Endothelial cell of umbilical vein (primary cell): ENCODE measurements at regions not wholly inside any gene's neighbourhood (a gene's known extent, or its start where the extent isn't known, plus 50 kb on each side); places are given as distances from the start of the nearest gene placed in this dataset.

ENCODE experiments used
- BruUV-seq: library from RNA; stranded (reverse); fragments of 400-500 nt; replicated peaks from 2 replicates; lab custom pipeline; 2021; lab: Mats Ljungman, UMichigan
- CTCF ChIA-PET: fragments of 300-600, 350-600 bp; sonication (Branson Sonifier 250); formaldehyde crosslinking; loops from one replicate; lab custom pipeline; 2021; ENCODE audit warnings: antibody characterized with exemption, inconsistent platforms; lab: Charles Lee
- POLR2A ChIA-PET: fragments of 300-600, 350-600 bp; sonication (Branson Sonifier 250); formaldehyde crosslinking; loops from one replicate; lab custom pipeline; 2021; ENCODE audit warnings: antibody characterized with exemption, inconsistent platforms; lab: Charles Lee
- DNase-seq: peaks from one replicate; pipeline ENCODE4 v3.0.0-alpha.2; 2011; ENCODE audit warnings: low read depth, low spot score
- FAIRE-seq: peaks from 2 replicates; lab custom pipeline; 2011; peaks lifted over from hg19 to GRCh38; lab: Jason Lieb, UNC
- H2AFZ ChIP-seq: 2 replicates; pipeline ENCODE4 v1.6.0; 2012; ENCODE audit warnings: low read depth, low read length, control low read depth, inconsistent platforms
- H3K27ac ChIP-seq: 2 replicates; pipeline ENCODE4 v1.5.1; 2011; ENCODE audit warnings: low read depth, mild to moderate bottlenecking, control low read depth, low read length, moderate library complexity; ENCODE audit not compliant: insufficient read depth
- H3K27me3 ChIP-seq, 2 experiments: 2 replicates each; pipeline versions ENCODE4 v1.6.0 to v1.6.1; 2011; ENCODE audit warnings: low read length in 2 of 2, mixed read lengths in 1 of 2; ENCODE audit not compliant: control insufficient read depth in 2 of 2, insufficient read depth in 2 of 2
- H3K36me3 ChIP-seq, 2 experiments: 2 replicates in 1 of 2; 3 replicates in 1 of 2; pipeline ENCODE4 v1.5.1; 2011; ENCODE audit warnings: low read length in 2 of 2, mild to moderate bottlenecking in 1 of 2, moderate library complexity in 1 of 2; ENCODE audit not compliant: control insufficient read depth in 2 of 2, insufficient read depth in 2 of 2; ENCODE audit errors: extremely low read depth in 1 of 2
- H3K4me1 ChIP-seq: 3 replicates; pipeline ENCODE4 v1.5.1; 2011; ENCODE audit warnings: mild to moderate bottlenecking, low read length; ENCODE audit not compliant: control insufficient read depth, insufficient read depth; ENCODE audit errors: extremely low read depth
- H3K4me2 ChIP-seq: 2 replicates; pipeline ENCODE4 v1.6.1; 2011; ENCODE audit warnings: low read length, control low read depth, mixed read lengths; ENCODE audit not compliant: insufficient read depth
- H3K4me3 ChIP-seq, 3 experiments: fragments of 200-600 bp in 1 of 3; sonication (generic), shearing (Covaris generic) in 1 of 3; replicated peaks in 1 of 3; 2 replicates each; pipeline ENCODE4 v1.5.1; 2011 to 2016; ENCODE audit warnings: control low read depth in 3 of 3, low read length in 3 of 3, mild to moderate bottlenecking in 2 of 3, inconsistent platforms in 1 of 3, low read depth in 1 of 3, moderate library complexity in 1 of 3; ENCODE audit not compliant: insufficient read depth in 1 of 3
- H3K79me2 ChIP-seq: 2 replicates; pipeline ENCODE4 v1.6.0; 2012; ENCODE audit warnings: low read length, inconsistent platforms; ENCODE audit not compliant: control insufficient read depth, insufficient read depth
- H3K9ac ChIP-seq: replicated peaks from 2 replicates; pipeline ENCODE3; 2011; ENCODE audit warnings: low read length, control low read depth; ENCODE audit not compliant: insufficient read depth; ENCODE audit errors: extremely low read depth
- H3K9me1 ChIP-seq: replicated peaks from 3 replicates; pipeline ENCODE4 v1.6.0; 2011; ENCODE audit warnings: mild to moderate bottlenecking, low read length; ENCODE audit not compliant: control insufficient read depth, insufficient read depth; ENCODE audit errors: extremely low read depth
- H3K9me3 ChIP-seq: replicated peaks from 2 replicates; pipeline ENCODE4 v1.5.1; 2012; ENCODE audit warnings: low read length, inconsistent platforms; ENCODE audit not compliant: control insufficient read depth, insufficient read depth
- H4K20me1 ChIP-seq: replicated peaks from 2 replicates; pipeline ENCODE3; 2011; ENCODE audit warnings: mild to moderate bottlenecking, low read length; ENCODE audit not compliant: control insufficient read depth, insufficient read depth; ENCODE audit errors: extremely low read depth
- CTCF ChIP-seq, 2 donors: IDR thresholded peaks; 1 replicate in 1 of 2; 2 replicates in 1 of 2; pipeline ENCODE4 v1.5.1; 2011; ENCODE audit warnings: low read length in 2 of 2, mild to moderate bottlenecking in 2 of 2, moderate library complexity in 2 of 2, control low read depth in 1 of 2, inconsistent platforms in 1 of 2, low read depth in 1 of 2; ENCODE audit not compliant: insufficient read depth in 1 of 2; ENCODE audit errors: extremely low read depth in 1 of 2
- EZH2 ChIP-seq: IDR thresholded peaks from 2 replicates; pipeline ENCODE4 v1.6.1; 2012; ENCODE audit warnings: borderline replicate concordance, low read depth, mild to moderate bottlenecking, moderate library complexity, low read length, inconsistent platforms; ENCODE audit not compliant: severe bottlenecking
- FOS ChIP-seq: IDR thresholded peaks from 2 replicates; pipeline ENCODE4 v1.6.1; 2011; ENCODE audit warnings: mild to moderate bottlenecking, low read length, moderate library complexity, borderline replicate concordance; ENCODE audit not compliant: insufficient read depth
- GATA2 ChIP-seq: IDR thresholded peaks from 2 replicates; pipeline ENCODE4 v1.7.0; 2011; ENCODE audit warnings: low read depth, mild to moderate bottlenecking, moderate library complexity, mixed read lengths, low read length; ENCODE audit not compliant: insufficient read length, insufficient read depth
- JUN ChIP-seq: IDR thresholded peaks from 2 replicates; pipeline ENCODE4 v1.6.1; 2011; ENCODE audit warnings: borderline replicate concordance, low read depth; ENCODE audit not compliant: insufficient read length, insufficient read depth
- MAX ChIP-seq: IDR thresholded peaks from 2 replicates; pipeline ENCODE4 v1.6.1; 2011; ENCODE audit not compliant: insufficient read depth, insufficient read length
- MYC ChIP-seq: IDR thresholded peaks from one replicate; pipeline ENCODE4 v1.6.1; 2011; ENCODE audit warnings: mild to moderate bottlenecking, low read depth, low read length
- POLR2A ChIP-seq: IDR thresholded peaks from 2 replicates; pipeline ENCODE4 v1.6.1; 2012; ENCODE audit warnings: low read depth, mild to moderate bottlenecking, control low read depth, low read length
- POLR2AphosphoS5 ChIP-seq: IDR thresholded peaks from 2 replicates; pipeline ENCODE4 v1.6.1; 2012; ENCODE audit warnings: low read depth, mild to moderate bottlenecking, control low read depth, low read length, moderate library complexity; ENCODE audit not compliant: insufficient read depth
- dilution Hi-C: fragments of 300-500 bp; cut with MboI; formaldehyde crosslinking; loops from one replicate; pipeline ENCODE4 v1.15.0; 2019; ENCODE audit warnings: low sequenced_read_pairs; ENCODE audit not compliant: extremely low pct_ligation_motif_present
- intact Hi-C: fragments of 100-400 bp; cut with micrococcal nuclease; formaldehyde crosslinking; loops from one replicate; pipeline ENCODE4 v1.10.0; 2022

GRCh38 chr5:61245936-61246335 lies 83.7 kb upstream of the SMIM15 start:
- Histone ChIP-seq H4K20me1 (no peaks in the 10 kb centered on the region), H3K36me3 (no peaks in the 10 kb centered on the region), H3K9ac (no peak overlapping the region), H2AFZ (no peak overlapping the region), H3K9me3 (no peaks in the 10 kb centered on the region), H3K4me2 (no peak overlapping the region), H3K4me3 (no peak overlapping the region), H3K4me1 (no peaks in the 10 kb centered on the region), H3K79me2 (no peaks in the 10 kb centered on the region), H3K27ac (no peak overlapping the region), H3K27me3 (no peaks in the 10 kb centered on the region), H3K9me1 (no peaks in the 10 kb centered on the region)
- BruUV-seq: no TSS peak
- dilution Hi-C loops: no loop called here
- TF ChIP-seq GATA2 (no peak), POLR2A (no peak), POLR2AphosphoS5 (no peak), EZH2 (no peak)
- intact Hi-C loops: no loop called here
- ChIA-PET CTCF (no interaction called here), POLR2A (no interaction called here)
- DNase-seq (no peak), FAIRE-seq (no peak)

GRCh38 chr5:61246768-61247307 lies 84.6 kb upstream of the SMIM15 start:
- no peaks in the 10 kb centered on the region for H3K79me2 ChIP-seq
- FAIRE-seq (no peak), DNase-seq (no peak)
- no peaks in the 10 kb centered on the region for H3K4me1 ChIP-seq
- no peak overlapping the region for H3K4me2 ChIP-seq
- H2AFZ ChIP-seq: no peak overlapping the region
- no peak overlapping the region for H3K27ac ChIP-seq
- no peak overlapping the region for H3K4me3 ChIP-seq
- BruUV-seq: no TSS peak
- no peaks in the 10 kb centered on the region for H3K9me1 ChIP-seq
- TF ChIP-seq MYC: no peak
- no peak for TF ChIP-seq POLR2A
- TF ChIP-seq CTCF (IDR thresholded peaks at IDR 0.05; ENCODE audit: extremely low read depth in 1 of 2, insufficient read depth in 1 of 2, low read depth in 1 of 2, low read length in 2 of 2): no peak
- no peak for TF ChIP-seq EZH2
- no peak for TF ChIP-seq FOS
- no peak for TF ChIP-seq POLR2AphosphoS5
- TF ChIP-seq JUN: no peak
- TF ChIP-seq GATA2: no peak
- TF ChIP-seq MAX: no peak
- H4K20me1 ChIP-seq: no peaks in the 10 kb centered on the region
- dilution Hi-C loops: no loop called here
- ChIA-PET POLR2A (no interaction called here), CTCF (no interaction called here)
- no peak overlapping the region for H3K9ac ChIP-seq
- intact Hi-C loops: no loop called here
- H3K36me3 ChIP-seq: no peaks in the 10 kb centered on the region
- H3K27me3 ChIP-seq: no peaks in the 10 kb centered on the region
- H3K9me3 ChIP-seq: no peaks in the 10 kb centered on the region
